Mesothelial cell of epicardium (in vitro differentiated cells): ENCODE measurements at regions not wholly inside any gene's neighbourhood (a gene's known extent, or its start where the extent isn't known, plus 50 kb on each side); places are given as distances from the start of the nearest gene placed in this dataset.
A peak's percentile ranks its signal among the peaks of the same experiment; 100 is the strongest.

Source experiments
- DNase-seq, 2 experiments: peaks; one replicate each; pipeline ENCODE4 v3.0.0; 2021; ENCODE audit warnings: low spot score in 2 of 2; ENCODE audit not compliant: unreplicated experiment in 2 of 2
- H3K27ac Mint-ChIP-seq: 2 replicates; pipeline ENCODE4 v1.8.0; 2021; ENCODE audit warnings: mixed read lengths
- H3K27me3 Mint-ChIP-seq: 2 replicates; pipeline ENCODE4 v1.8.0; 2021; ENCODE audit warnings: low read depth, mixed read lengths
- H3K36me3 Mint-ChIP-seq: 2 replicates; pipeline ENCODE4 v1.8.0; 2021; ENCODE audit warnings: mixed read lengths
- H3K4me1 Mint-ChIP-seq: 2 replicates; pipeline ENCODE4 v1.8.0; 2021; ENCODE audit warnings: mixed read lengths
- H3K4me3 Mint-ChIP-seq: 2 replicates; pipeline ENCODE4 v1.8.0; 2021; ENCODE audit warnings: mild to moderate bottlenecking, moderate library complexity, mixed read lengths
- H3K9me3 Mint-ChIP-seq: 2 replicates; pipeline ENCODE4 v1.8.0; 2021; ENCODE audit warnings: mixed read lengths
- TF ChIP-seq, protein P1 (sequence below): fragments of 200-600 bp; sonication (generic); IDR thresholded peaks from one replicate; pipeline ENCODE4 v1.5.0; 2021; ENCODE audit warnings: antibody characterized with exemption; ENCODE audit not compliant: unreplicated experiment

DNA sequence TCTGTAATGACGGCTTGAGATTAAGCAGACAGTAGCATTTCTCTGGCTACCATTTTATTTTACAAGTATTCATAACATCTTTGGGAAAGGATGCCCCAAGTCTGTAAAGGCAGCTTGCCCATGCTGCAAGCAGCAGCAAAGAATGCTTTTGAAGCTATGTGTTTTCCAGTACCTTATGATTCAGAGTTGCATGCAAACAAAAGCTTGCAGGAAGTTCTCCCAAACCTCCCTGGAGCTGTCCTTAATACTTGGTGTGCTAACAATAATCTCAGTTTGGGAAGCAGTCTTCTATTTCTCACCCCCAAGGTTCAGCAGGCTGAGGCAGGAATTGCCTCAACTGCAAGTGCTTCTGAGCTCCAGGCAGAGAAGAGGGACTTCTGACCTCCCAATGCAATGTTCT lies 60.8 kb downstream of the CCNA1 start:
- H3K27me3 Mint-ChIP-seq: peaks cover 27% of the 10 kb centered on the region
- no peaks in the 10 kb centered on the region for H3K36me3 Mint-ChIP-seq
- no peak for DNase-seq
- H3K9me3 Mint-ChIP-seq: no peaks in the 10 kb centered on the region
- TF ChIP-seq, protein P1, sequence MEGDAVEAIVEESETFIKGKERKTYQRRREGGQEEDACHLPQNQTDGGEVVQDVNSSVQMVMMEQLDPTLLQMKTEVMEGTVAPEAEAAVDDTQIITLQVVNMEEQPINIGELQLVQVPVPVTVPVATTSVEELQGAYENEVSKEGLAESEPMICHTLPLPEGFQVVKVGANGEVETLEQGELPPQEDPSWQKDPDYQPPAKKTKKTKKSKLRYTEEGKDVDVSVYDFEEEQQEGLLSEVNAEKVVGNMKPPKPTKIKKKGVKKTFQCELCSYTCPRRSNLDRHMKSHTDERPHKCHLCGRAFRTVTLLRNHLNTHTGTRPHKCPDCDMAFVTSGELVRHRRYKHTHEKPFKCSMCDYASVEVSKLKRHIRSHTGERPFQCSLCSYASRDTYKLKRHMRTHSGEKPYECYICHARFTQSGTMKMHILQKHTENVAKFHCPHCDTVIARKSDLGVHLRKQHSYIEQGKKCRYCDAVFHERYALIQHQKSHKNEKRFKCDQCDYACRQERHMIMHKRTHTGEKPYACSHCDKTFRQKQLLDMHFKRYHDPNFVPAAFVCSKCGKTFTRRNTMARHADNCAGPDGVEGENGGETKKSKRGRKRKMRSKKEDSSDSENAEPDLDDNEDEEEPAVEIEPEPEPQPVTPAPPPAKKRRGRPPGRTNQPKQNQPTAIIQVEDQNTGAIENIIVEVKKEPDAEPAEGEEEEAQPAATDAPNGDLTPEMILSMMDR: no peak
- H3K4me1 Mint-ChIP-seq: peaks cover 2% of the 10 kb centered on the region
- H3K4me3 Mint-ChIP-seq: no peak overlapping the region
- H3K27ac Mint-ChIP-seq: no peak overlapping the region

DNA sequence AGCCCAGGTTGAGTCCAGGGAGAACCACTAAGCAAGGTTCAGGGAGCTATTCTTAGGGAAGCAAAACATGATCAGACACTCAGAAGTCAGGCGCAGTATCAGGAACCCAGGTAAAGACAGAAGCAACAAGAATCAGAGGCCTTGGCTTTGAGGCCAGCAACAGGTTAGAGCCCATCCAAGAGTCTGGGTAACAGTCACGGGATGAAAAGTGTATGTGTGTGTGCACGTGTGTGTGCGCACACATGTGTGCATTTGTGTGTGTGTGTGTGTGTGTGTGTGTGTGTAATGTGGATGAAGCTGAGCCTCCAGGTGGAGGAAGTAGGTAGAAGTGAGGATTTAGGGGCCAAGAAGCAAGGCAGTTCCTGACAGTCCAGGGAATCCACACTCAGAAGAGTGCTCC lies 63.1 kb downstream of the CCNA1 start:
- DNase-seq: no peak
- no peak overlapping the region for H3K4me3 Mint-ChIP-seq
- H3K27ac Mint-ChIP-seq: no peak overlapping the region
- H3K27me3 Mint-ChIP-seq: peaks cover 21% of the 10 kb centered on the region
- H3K4me1 Mint-ChIP-seq: peaks cover 2% of the 10 kb centered on the region
- no peaks in the 10 kb centered on the region for H3K9me3 Mint-ChIP-seq
- TF ChIP-seq, protein P1: no peak
- H3K36me3 Mint-ChIP-seq: no peaks in the 10 kb centered on the region

DNA sequence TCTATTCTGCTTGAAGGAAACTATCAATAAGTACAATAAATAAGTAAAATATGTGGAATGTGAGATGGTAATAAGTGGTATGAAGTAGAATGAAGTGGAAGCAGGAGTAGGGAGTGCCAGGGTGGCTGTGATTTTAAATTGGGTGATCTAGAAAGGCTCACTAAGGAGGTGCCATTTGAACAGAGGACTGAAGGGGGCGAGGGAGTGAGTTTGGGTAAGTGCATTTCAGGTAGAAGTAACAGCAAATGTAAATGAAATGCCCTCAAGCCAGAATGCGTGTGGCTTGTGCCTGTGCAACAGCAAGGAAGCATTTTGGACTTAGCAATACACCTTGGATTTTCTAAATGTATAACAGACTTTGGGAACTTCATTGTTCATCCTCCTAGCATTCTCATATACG lies 77.1 kb downstream of the CCNA1 start:
- Mint-ChIP-seq H3K4me1 (no peaks in the 10 kb centered on the region), H3K4me3 (no peak overlapping the region), H3K36me3 (no peaks in the 10 kb centered on the region), H3K27ac (no peak overlapping the region), H3K27me3 (peaks cover 3% of the 10 kb centered on the region), H3K9me3 (peaks cover 8% of the 10 kb centered on the region)
- DNase-seq: no peak
- TF ChIP-seq, protein P1: peak; percentile 15

DNA sequence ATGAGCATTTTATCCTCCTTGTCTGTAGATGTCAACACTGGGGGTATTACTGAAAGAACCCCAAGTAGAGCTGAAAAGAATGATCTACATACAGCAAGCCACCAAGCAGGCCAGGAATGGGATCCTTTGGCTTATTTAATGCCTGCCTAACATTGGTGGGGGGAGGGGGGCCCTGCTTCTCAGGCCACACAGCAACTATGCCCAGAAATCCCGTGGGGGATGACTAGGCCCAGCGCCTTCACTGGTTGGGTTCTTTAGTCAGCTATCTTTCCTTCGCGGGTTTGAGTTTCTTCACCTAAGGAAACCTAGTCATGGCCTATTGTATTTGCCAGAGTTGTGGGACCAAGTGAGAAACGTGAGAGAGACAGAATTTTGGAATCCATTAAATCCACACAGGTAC lies 80.5 kb downstream of the CCNA1 start:
- peaks cover 7% of the 10 kb centered on the region for H3K27me3 Mint-ChIP-seq
- H3K9me3 Mint-ChIP-seq: no peaks in the 10 kb centered on the region
- H3K27ac Mint-ChIP-seq: no peak overlapping the region
- H3K4me3 Mint-ChIP-seq: no peak overlapping the region
- no peaks in the 10 kb centered on the region for H3K4me1 Mint-ChIP-seq
- TF ChIP-seq, protein P1: no peak
- DNase-seq: no peak
- no peaks in the 10 kb centered on the region for H3K36me3 Mint-ChIP-seq

DNA sequence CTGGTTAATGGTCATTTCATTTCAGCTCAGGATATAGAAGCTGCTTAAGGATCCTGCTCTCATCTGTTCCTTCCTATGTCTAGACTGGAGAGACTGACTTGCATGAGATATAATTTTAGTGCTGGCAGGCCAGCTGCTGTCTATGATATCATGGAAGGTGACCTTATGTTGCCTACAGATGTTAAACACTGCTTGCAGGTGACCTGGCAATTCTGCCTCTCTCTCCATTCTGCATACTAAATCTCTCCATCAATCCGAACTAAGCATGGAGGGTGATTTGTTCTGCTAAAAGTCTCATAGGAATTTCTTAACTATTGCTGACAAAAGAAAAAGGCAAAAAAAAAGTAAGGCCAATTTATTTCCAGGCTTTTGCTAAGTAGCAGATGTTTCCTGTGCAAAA lies 81.0 kb downstream of the CCNA1 start:
- Mint-ChIP-seq H3K9me3 (no peaks in the 10 kb centered on the region), H3K27ac (no peak overlapping the region), H3K36me3 (no peaks in the 10 kb centered on the region), H3K27me3 (peaks cover 7% of the 10 kb centered on the region), H3K4me3 (no peak overlapping the region), H3K4me1 (no peaks in the 10 kb centered on the region)
- no peak for DNase-seq
- TF ChIP-seq, protein P1: no peak

GRCh38 chr13:36515466-36515865 lies 83.2 kb downstream of the CCNA1 start:
- no peak overlapping the region for H3K27ac Mint-ChIP-seq
- H3K4me3 Mint-ChIP-seq: no peak overlapping the region
- H3K9me3 Mint-ChIP-seq: no peaks in the 10 kb centered on the region
- TF ChIP-seq, protein P1: no peak
- DNase-seq: no peak
- H3K36me3 Mint-ChIP-seq: no peaks in the 10 kb centered on the region
- no peaks in the 10 kb centered on the region for H3K4me1 Mint-ChIP-seq
- H3K27me3 Mint-ChIP-seq: peaks cover 7% of the 10 kb centered on the region
